Tibial nerve (tissue), 4 donors: ENCODE measurements at regions not wholly inside any gene's neighbourhood (a gene's known extent, or its start where the extent isn't known, plus 50 kb on each side); places are given as distances from the start of the nearest gene placed in this dataset.

Experiments used
- CTCF ChIP-seq, 5 experiments: fragments of 200-600 bp in 3 of 5; fragments of 450-650 bp in 2 of 5; sonication (generic) in 3 of 5; IDR thresholded peaks; one replicate each; pipeline ENCODE4 v1.5.1; 2016 to 2019; ENCODE audit warnings: antibody characterized with exemption in 5 of 5, mild to moderate bottlenecking in 3 of 5, moderate library complexity in 2 of 5
- EP300 ChIP-seq, 2 donors: sonication (generic); formaldehyde crosslinking; IDR thresholded peaks; one replicate each; pipeline ENCODE4 v1.6.1; 2017; ENCODE audit warnings: antibody characterized with exemption in 2 of 2, mild to moderate bottlenecking in 1 of 2
- POLR2A ChIP-seq, 2 donors: fragments of 450-650 bp; IDR thresholded peaks; one replicate each; pipeline ENCODE4 v1.6.1; 2017; ENCODE audit warnings: antibody characterized with exemption in 2 of 2, mild to moderate bottlenecking in 2 of 2, moderate library complexity in 2 of 2

GRCh38 chr6:2557181-2557720 lies 193.5 kb downstream of the MYLK4 start:
- no peak for TF ChIP-seq CTCF (IDR thresholded peaks at IDR 0.05)
- TF ChIP-seq POLR2A (IDR thresholded peaks at IDR 0.05) = no peak
- TF ChIP-seq EP300 (IDR thresholded peaks at IDR 0.05) = no peak
